CD4-positive, CD25-positive, alpha-beta regulatory T cell (primary cell): ENCODE measurements at regions not wholly inside any gene's neighbourhood (a gene's known extent, or its start where the extent isn't known, plus 50 kb on each side); places are given as distances from the start of the nearest gene placed in this dataset.

Experiments
- ATAC-seq, 2 donors: fragments of 150-1000 bp; cut with Tn5 transposase; one replicate each; pipeline ENCODE4 v1.10.0; 2021; ENCODE audit warnings: low read depth in 2 of 2, moderate number of reproducible peaks in 2 of 2, moderate library complexity in 1 of 2
- DNase-seq, 3 donors: peaks; one replicate each; pipeline versions ENCODE4 v3.0.0 to v3.0.0-alpha.2; 2012 to 2022; ENCODE audit warnings: mixed read lengths in 1 of 3
- H3K27ac ChIP-seq: one replicate; pipeline ENCODE4 v1.7.0; 2013; ENCODE audit warnings: mild to moderate bottlenecking, low read length; ENCODE audit not compliant: insufficient read depth, poor library complexity, severe bottlenecking
- H3K27me3 ChIP-seq: one replicate; pipeline ENCODE4 v1.7.0; 2013; ENCODE audit warnings: low read length; ENCODE audit not compliant: control insufficient read depth, insufficient read depth
- H3K36me3 ChIP-seq: one replicate; pipeline ENCODE4 v1.7.0; 2013; ENCODE audit warnings: mild to moderate bottlenecking, low read length, moderate library complexity; ENCODE audit not compliant: control insufficient read depth, insufficient read depth
- H3K4me1 ChIP-seq: 2 replicates; pipeline ENCODE4 v1.7.0; 2013; ENCODE audit warnings: mild to moderate bottlenecking, low read length; ENCODE audit not compliant: insufficient read depth, control insufficient read depth, poor library complexity, severe bottlenecking
- H3K4me3 ChIP-seq: one replicate; pipeline ENCODE4 v1.7.0; 2013; ENCODE audit warnings: low read depth, mild to moderate bottlenecking, low read length, moderate library complexity
- H3K9me3 ChIP-seq, 2 experiments: 1 replicate in 1 of 2; 2 replicates in 1 of 2; pipeline ENCODE4 v1.7.0; 2013; ENCODE audit warnings: low read length in 2 of 2, mild to moderate bottlenecking in 1 of 2, moderate library complexity in 1 of 2; ENCODE audit not compliant: control insufficient read depth in 2 of 2
- H3K27ac Mint-ChIP-seq, 3 donors: one replicate each; pipeline ENCODE4 v1.8.0; 2020 to 2022; ENCODE audit warnings: mild to moderate bottlenecking in 3 of 3, mixed read lengths in 3 of 3, moderate library complexity in 2 of 3
- H3K27me3 Mint-ChIP-seq: one replicate; pipeline ENCODE4 v1.8.0; 2022; ENCODE audit warnings: mild to moderate bottlenecking, mixed read lengths
- H3K36me3 Mint-ChIP-seq: one replicate; pipeline ENCODE4 v1.8.0; 2020; ENCODE audit warnings: mixed read lengths
- H3K4me1 Mint-ChIP-seq, 4 donors: one replicate each; pipeline ENCODE4 v1.8.0; 2020 to 2022; ENCODE audit warnings: mixed read lengths in 4 of 4, mild to moderate bottlenecking in 1 of 4
- H3K4me3 Mint-ChIP-seq, 4 donors: one replicate each; pipeline ENCODE4 v1.8.0; 2020 to 2022; ENCODE audit warnings: mild to moderate bottlenecking in 4 of 4, mixed read lengths in 4 of 4, moderate library complexity in 3 of 4
- H3K9me3 Mint-ChIP-seq, 7 donors: one replicate each; pipeline ENCODE4 v1.8.0; 2020 to 2022; ENCODE audit warnings: mixed read lengths in 7 of 7, mild to moderate bottlenecking in 3 of 7, moderate library complexity in 2 of 7

GRCh38 chr3:59575113-59576001, 525.5 kb upstream of the CFAP20DC start:
- H3K4me1 ChIP-seq = peaks cover 3% of the 10 kb centered on the region
- H3K36me3 ChIP-seq = no peaks in the 10 kb centered on the region
- ATAC-seq (peak; percentile 75 to 80), DNase-seq (peak; percentile 63 to 84 (median 82))
- Mint-ChIP-seq H3K4me3 (no peak overlapping the region), H3K27me3 (peaks cover 4% of the 10 kb centered on the region), H3K9me3 (no peaks in the 10 kb centered on the region), H3K4me1 (peaks cover 0 to 7% (median 2%) of the 10 kb centered on the region in 4 donors), H3K36me3 (no peaks in the 10 kb centered on the region), H3K27ac (peak overlapping the region in 1 of 3 donors; percentile 25)
- no peak overlapping the region for H3K27ac ChIP-seq
- no peaks in the 10 kb centered on the region for H3K27me3 ChIP-seq
- H3K9me3 ChIP-seq = no peaks in the 10 kb centered on the region
- no peak overlapping the region for H3K4me3 ChIP-seq

GRCh38 chr3:59573911-59574310, 524.1 kb upstream of the CFAP20DC start:
- H3K27ac Mint-ChIP-seq = peak overlapping the region in 1 of 3 donors; percentile 52

GRCh38 chr3:59572106-59572505, 522.3 kb upstream of the CFAP20DC start:
- ATAC-seq (no peak), DNase-seq (no peak)
- H3K4me1 Mint-ChIP-seq = peaks cover under 1 to 5% (median 3%) of the 10 kb centered on the region in 4 donors
- no peaks in the 10 kb centered on the region for H3K36me3 Mint-ChIP-seq
- no peak overlapping the region for H3K4me3 Mint-ChIP-seq
- no peaks in the 10 kb centered on the region for H3K9me3 Mint-ChIP-seq
- no peaks in the 10 kb centered on the region for H3K27me3 ChIP-seq
- peaks cover 3% of the 10 kb centered on the region for H3K4me1 ChIP-seq
- no peak overlapping the region for H3K4me3 ChIP-seq
- no peak overlapping the region for H3K27ac ChIP-seq
- no peaks in the 10 kb centered on the region for H3K9me3 ChIP-seq
- peak overlapping the region in 1 of 3 donors; percentile 52 for H3K27ac Mint-ChIP-seq
- peaks cover 1% of the 10 kb centered on the region for H3K27me3 Mint-ChIP-seq
- no peaks in the 10 kb centered on the region for H3K36me3 ChIP-seq

More at GRCh38 chr3:59573911-59574310, 524.1 kb upstream of the CFAP20DC start:
- Mint-ChIP-seq H3K36me3 (no peaks in the 10 kb centered on the region), H3K27me3 (peaks cover 4% of the 10 kb centered on the region), H3K4me1 (peaks cover 0 to 7% (median 2%) of the 10 kb centered on the region in 4 donors), H3K4me3 (no peak overlapping the region), H3K9me3 (no peaks in the 10 kb centered on the region)
- Histone ChIP-seq H3K4me3 (no peak overlapping the region), H3K27me3 (no peaks in the 10 kb centered on the region), H3K4me1 (peaks cover 3% of the 10 kb centered on the region), H3K9me3 (no peaks in the 10 kb centered on the region), H3K27ac (no peak overlapping the region), H3K36me3 (no peaks in the 10 kb centered on the region)
- ATAC-seq = no peak
- no peak for DNase-seq

- Mint-ChIP-seq H3K27ac (peak overlapping the region in 2 of 3 donors; percentile 12 to 22), H3K4me3 (no peak overlapping the region), H3K27me3 (no peaks in the 10 kb centered on the region), H3K36me3 (no peaks in the 10 kb centered on the region), H3K4me1 (peaks cover 2 to 12% (median 8%) of the 10 kb centered on the region in 4 donors), H3K9me3 (no peaks in the 10 kb centered on the region)
- Histone ChIP-seq H3K9me3 (no peaks in the 10 kb centered on the region), H3K27me3 (no peaks in the 10 kb centered on the region), H3K27ac (no peak overlapping the region), H3K4me3 (no peak overlapping the region), H3K36me3 (no peaks in the 10 kb centered on the region), H3K4me1 (peaks cover 3% of the 10 kb centered on the region)
- no peak for DNase-seq
- no peak for ATAC-seq
These were observed 521.0 kb upstream of the CFAP20DC start for GRCh38 chr3:59570806-59571205.

- Histone ChIP-seq H3K4me3 (no peak overlapping the region), H3K27me3 (no peaks in the 10 kb centered on the region), H3K36me3 (no peaks in the 10 kb centered on the region), H3K9me3 (no peaks in the 10 kb centered on the region), H3K27ac (no peak overlapping the region), H3K4me1 (no peaks in the 10 kb centered on the region)
- no peak for ATAC-seq
- Mint-ChIP-seq H3K27ac (no peak overlapping the region), H3K9me3 (no peaks in the 10 kb centered on the region), H3K27me3 (no peaks in the 10 kb centered on the region), H3K36me3 (no peaks in the 10 kb centered on the region), H3K4me3 (no peak overlapping the region), H3K4me1 (peaks cover 0 to 12% (median 5%) of the 10 kb centered on the region in 4 donors)
- no peak for DNase-seq
These were observed 517.8 kb upstream of the CFAP20DC start for GRCh38 chr3:59567661-59568060.

DNA sequence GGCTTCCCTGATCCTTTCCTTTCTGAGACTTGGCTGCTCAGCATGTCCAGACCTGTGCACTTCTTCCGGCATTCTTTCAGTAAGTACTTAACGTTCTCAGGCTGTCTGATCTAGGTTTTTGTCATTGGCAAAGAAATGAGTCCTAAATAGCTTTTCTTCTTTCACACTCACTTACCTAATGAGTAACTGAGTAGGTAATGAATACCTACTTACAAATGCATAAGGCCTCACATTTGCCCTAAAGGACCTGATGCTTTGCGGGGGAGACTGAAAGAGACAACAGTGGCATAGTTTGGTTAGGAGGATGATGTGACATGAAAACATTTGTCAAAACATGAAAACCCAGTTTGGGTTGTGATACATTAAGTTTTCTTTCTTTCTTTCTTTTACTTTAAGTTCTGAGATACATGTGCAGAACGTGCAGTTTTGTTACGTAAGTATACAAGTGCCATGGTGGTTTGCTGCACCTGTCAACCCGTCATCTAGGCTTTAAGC, 516.7 kb upstream of the CFAP20DC start:
- no peak for ATAC-seq
- DNase-seq = no peak
- Mint-ChIP-seq H3K4me1 (peaks cover 0 to 12% (median 8%) of the 10 kb centered on the region in 4 donors), H3K27ac (peak overlapping the region in 2 of 3 donors; percentile 13 to 51), H3K36me3 (no peaks in the 10 kb centered on the region), H3K9me3 (peaks cover 0 to 2% (median 0%) of the 10 kb centered on the region in 7 donors), H3K27me3 (no peaks in the 10 kb centered on the region), H3K4me3 (peak overlapping the region in 1 of 4 donors; percentile 5)
- Histone ChIP-seq H3K4me1 (no peaks in the 10 kb centered on the region), H3K4me3 (peak overlapping the region; percentile 28), H3K9me3 (no peaks in the 10 kb centered on the region), H3K36me3 (no peaks in the 10 kb centered on the region), H3K27me3 (no peaks in the 10 kb centered on the region), H3K27ac (no peak overlapping the region)

DNA sequence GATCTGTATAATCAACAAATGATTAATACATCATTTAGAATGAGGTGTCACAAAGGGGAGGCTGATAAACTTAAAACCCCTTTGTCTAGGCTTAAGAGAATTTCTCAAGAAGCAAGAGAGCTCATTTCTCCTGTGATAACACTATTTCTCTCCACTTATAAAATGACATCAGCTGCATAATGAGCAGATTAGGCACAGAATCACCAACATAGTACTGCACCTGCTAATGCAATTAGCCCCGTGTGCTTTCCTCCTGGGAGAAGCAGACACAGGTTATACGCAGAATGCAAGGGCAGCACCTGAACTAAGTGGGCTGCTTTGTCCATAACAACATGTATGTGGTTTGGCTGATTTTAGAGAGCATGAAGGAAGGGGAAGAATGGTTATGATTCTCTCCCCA, 515.3 kb upstream of the CFAP20DC start:
- H3K4me1 ChIP-seq = no peaks in the 10 kb centered on the region
- Mint-ChIP-seq H3K27ac (peak overlapping the region in 1 of 3 donors; percentile 13), H3K36me3 (no peaks in the 10 kb centered on the region), H3K27me3 (no peaks in the 10 kb centered on the region), H3K9me3 (peaks cover 0 to 2% (median 0%) of the 10 kb centered on the region in 7 donors), H3K4me1 (peaks cover 0 to 17% (median 10%) of the 10 kb centered on the region in 4 donors), H3K4me3 (peak overlapping the region in 1 of 4 donors; percentile 55)
- H3K36me3 ChIP-seq = no peaks in the 10 kb centered on the region
- H3K27me3 ChIP-seq = no peaks in the 10 kb centered on the region
- DNase-seq = no peak
- no peak overlapping the region for H3K4me3 ChIP-seq
- no peaks in the 10 kb centered on the region for H3K9me3 ChIP-seq
- H3K27ac ChIP-seq = no peak overlapping the region
- ATAC-seq = no peak
